K562 (cell line): ENCODE measurements at regions not wholly inside any gene's neighbourhood (a gene's known extent, or its start where the extent isn't known, plus 50 kb on each side); places are given as distances from the start of the nearest gene placed in this dataset.

Source experiments
- ARID2 ChIP-seq: fragments of 450-650 bp; IDR thresholded peaks from 2 replicates; pipeline ENCODE4 v1.6.1; 2017; ENCODE audit warnings: antibody characterized with exemption, mild to moderate bottlenecking
- CREB5 ChIP-seq: fragments of 250-450 bp; sonication (Bioruptor Pico); IDR thresholded peaks from 2 replicates; pipeline ENCODE4 v1.5.0; 2020; ENCODE audit warnings: mild to moderate bottlenecking
- FOS ChIP-seq: IDR thresholded peaks from 3 replicates; pipeline ENCODE4 v1.6.1; 2011; ENCODE audit not compliant: insufficient read length; ENCODE audit errors: extremely low read depth
- HCFC1 ChIP-seq: IDR thresholded peaks from 2 replicates; pipeline ENCODE4 v1.6.1; 2012; ENCODE audit warnings: low read depth, low read length, improper control_type of control experiment
- ZHX1 ChIP-seq: fragments of 150-350 bp; conservative IDR thresholded peaks from 2 replicates; pipeline ENCODE4 v1.6.1; 2014; ENCODE audit warnings: low read length
- ZNF224 ChIP-seq: sonication (generic); formaldehyde crosslinking; IDR thresholded peaks from 2 replicates; pipeline ENCODE4 v1.8.0; 2022; ENCODE audit warnings: mild to moderate bottlenecking, missing genetic modification reagents
- ZNF586 ChIP-seq: fragments of 450-650 bp; formaldehyde crosslinking; conservative IDR thresholded peaks from 2 replicates; pipeline ENCODE4 v1.4.0; 2020; ENCODE audit warnings: mild to moderate bottlenecking, moderate library complexity
- TF ChIP-seq, protein P1 (sequence below): IDR thresholded peaks from 3 replicates; pipeline ENCODE4 v1.6.1; 2011; ENCODE audit warnings: borderline replicate concordance, mild to moderate bottlenecking, moderate library complexity; ENCODE audit not compliant: insufficient read length; ENCODE audit errors: extremely low read depth

DNA sequence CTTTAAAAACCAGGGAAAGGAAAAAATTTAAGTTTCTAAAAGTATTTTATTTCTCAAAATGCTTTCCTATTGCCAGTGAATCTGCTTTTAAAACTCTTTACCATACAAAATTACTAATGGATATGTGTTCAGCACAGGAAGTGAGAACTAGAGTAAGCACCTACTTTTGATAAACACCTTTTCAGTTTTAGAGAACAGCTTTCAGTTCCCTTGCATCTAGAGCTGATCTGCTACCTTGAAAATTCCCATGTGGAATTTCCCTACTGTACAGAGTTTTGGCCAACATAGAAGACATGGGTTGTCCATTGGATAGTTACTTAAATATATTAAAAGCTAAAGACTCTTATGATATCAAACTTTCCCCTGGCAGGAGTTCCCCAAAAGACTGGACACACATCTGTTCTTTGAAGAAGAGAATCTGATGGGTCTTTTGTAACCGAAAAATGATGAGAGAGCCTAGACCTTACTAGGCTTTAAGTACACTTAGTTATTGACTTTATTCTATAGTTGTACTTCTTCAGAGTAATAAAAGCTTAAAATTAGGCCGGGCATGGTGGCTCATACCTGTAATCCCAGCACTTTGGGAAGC is 112.1 kb upstream of the CNTNAP4 start (continued):
- TF ChIP-seq, protein P1, sequence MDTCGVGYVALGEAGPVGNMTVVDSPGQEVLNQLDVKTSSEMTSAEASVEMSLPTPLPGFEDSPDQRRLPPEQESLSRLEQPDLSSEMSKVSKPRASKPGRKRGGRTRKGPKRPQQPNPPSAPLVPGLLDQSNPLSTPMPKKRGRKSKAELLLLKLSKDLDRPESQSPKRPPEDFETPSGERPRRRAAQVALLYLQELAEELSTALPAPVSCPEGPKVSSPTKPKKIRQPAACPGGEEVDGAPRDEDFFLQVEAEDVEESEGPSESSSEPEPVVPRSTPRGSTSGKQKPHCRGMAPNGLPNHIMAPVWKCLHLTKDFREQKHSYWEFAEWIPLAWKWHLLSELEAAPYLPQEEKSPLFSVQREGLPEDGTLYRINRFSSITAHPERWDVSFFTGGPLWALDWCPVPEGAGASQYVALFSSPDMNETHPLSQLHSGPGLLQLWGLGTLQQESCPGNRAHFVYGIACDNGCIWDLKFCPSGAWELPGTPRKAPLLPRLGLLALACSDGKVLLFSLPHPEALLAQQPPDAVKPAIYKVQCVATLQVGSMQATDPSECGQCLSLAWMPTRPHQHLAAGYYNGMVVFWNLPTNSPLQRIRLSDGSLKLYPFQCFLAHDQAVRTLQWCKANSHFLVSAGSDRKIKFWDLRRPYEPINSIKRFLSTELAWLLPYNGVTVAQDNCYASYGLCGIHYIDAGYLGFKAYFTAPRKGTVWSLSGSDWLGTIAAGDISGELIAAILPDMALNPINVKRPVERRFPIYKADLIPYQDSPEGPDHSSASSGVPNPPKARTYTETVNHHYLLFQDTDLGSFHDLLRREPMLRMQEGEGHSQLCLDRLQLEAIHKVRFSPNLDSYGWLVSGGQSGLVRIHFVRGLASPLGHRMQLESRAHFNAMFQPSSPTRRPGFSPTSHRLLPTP: no peak
- TF ChIP-seq ARID2: no peak
- no peak for TF ChIP-seq FOS
- TF ChIP-seq HCFC1: no peak
- no peak for TF ChIP-seq ZHX1
- no peak for TF ChIP-seq CREB5 (CRISPR knock-in tag)
- no peak for TF ChIP-seq ZNF224 (CRISPR knock-in tag)
- TF ChIP-seq ZNF586: no peak
